ENCODE measurements at regions not wholly inside any gene's neighbourhood (a gene's known extent, or its start where the extent isn't known, plus 50 kb on each side); places are given as distances from the start of the nearest gene placed in this dataset.

DNA sequence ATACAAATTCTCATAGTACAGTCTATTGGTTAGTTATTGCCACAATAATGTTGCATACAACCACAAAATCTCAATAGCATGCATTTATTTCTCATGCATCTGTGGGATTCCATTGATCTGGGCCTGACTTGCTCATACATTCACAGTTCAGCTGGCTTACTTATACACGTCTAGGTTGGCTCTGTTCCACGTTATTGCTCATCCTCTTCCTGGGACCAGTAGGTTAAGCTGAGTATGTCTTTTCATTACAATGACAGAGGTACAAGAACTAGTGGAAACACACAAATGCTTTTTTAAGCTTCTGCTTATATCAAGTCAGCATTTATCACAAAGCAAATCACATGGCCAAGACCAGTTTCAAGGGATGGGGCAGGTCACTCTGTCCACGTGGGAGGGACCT is 485.3 kb upstream of the BTBD3 start:
- DNase-seq (ENCODE audit: low spot score) = no peak
- TF ChIP-seq, protein P1, sequence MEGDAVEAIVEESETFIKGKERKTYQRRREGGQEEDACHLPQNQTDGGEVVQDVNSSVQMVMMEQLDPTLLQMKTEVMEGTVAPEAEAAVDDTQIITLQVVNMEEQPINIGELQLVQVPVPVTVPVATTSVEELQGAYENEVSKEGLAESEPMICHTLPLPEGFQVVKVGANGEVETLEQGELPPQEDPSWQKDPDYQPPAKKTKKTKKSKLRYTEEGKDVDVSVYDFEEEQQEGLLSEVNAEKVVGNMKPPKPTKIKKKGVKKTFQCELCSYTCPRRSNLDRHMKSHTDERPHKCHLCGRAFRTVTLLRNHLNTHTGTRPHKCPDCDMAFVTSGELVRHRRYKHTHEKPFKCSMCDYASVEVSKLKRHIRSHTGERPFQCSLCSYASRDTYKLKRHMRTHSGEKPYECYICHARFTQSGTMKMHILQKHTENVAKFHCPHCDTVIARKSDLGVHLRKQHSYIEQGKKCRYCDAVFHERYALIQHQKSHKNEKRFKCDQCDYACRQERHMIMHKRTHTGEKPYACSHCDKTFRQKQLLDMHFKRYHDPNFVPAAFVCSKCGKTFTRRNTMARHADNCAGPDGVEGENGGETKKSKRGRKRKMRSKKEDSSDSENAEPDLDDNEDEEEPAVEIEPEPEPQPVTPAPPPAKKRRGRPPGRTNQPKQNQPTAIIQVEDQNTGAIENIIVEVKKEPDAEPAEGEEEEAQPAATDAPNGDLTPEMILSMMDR (IDR thresholded peaks at IDR 0.05; ENCODE audit: borderline replicate concordance, control extremely low read depth, extremely low read depth, insufficient read depth, missing control alignments) = no peak
- in situ Hi-C loops (cut with MboI; ENCODE audit: low sequenced_read_pairs, unreplicated experiment) = no loop called here

DNA sequence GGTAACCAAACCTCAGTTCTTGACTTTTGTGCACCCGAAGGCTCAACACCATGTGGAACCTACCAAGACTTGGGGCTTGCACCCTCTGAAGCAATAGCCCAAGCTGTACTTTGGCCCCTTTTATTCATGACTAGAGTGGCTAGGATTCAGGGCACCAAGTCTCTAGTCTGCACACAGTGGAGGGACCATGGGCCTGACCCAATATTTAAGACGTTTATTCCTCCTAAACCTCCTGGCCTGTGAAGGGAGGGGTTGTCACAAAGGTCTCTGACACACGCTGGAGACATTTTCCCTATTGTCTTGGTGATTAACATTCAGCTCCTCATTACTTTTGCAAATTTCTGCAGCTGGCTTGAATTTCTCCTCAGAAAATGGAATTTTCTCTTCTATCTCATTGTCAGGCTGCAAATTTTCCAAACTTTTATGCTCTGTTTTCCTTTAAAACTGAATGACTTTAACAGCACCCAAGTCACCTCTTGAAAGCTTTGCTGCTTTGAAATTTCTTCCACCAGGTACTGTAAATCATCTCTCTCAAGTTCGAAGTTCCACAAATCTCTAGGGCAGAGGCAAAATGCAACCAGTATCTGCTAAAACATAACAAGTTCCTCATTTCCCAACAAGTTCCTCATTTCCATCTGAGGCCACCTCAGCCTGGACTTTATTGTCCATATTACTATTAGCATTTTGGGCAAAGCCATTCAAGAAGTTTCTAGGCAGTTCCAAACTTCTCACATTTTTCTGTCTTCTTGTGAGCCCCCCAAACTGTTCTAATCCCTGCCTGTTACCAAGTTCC is 481.4 kb upstream of the BTBD3 start:
- DNase-seq (ENCODE audit: low spot score) = no peak
- in situ Hi-C loops (cut with MboI; ENCODE audit: low sequenced_read_pairs, unreplicated experiment) = no loop called here
- TF ChIP-seq, protein P1 (IDR thresholded peaks at IDR 0.05; ENCODE audit: borderline replicate concordance, control extremely low read depth, extremely low read depth, insufficient read depth, missing control alignments) = no peak

DNA sequence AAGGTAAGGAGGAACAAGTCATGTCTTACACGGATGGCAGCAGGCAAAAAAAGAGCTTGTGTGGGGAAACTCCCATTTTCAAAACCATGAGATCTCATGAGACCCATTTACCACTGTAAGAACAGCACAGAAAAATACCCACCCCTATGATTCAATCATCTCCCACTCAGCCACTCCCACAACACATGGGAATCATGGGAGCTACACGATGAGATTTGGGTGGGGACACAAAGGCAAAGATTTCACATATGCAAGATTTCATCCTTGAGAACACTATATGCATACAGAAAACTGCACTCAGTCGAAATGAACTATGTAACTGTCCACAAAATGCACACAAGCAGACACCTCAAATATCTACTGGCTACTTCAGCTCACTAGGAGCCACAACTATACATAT is 480.6 kb upstream of the BTBD3 start:
- no peak for DNase-seq (ENCODE audit: low spot score)
- TF ChIP-seq, protein P1 (IDR thresholded peaks at IDR 0.05; ENCODE audit: borderline replicate concordance, control extremely low read depth, extremely low read depth, insufficient read depth, missing control alignments) = no peak
- in situ Hi-C loops (cut with MboI; ENCODE audit: low sequenced_read_pairs, unreplicated experiment) = no loop called here

DNA sequence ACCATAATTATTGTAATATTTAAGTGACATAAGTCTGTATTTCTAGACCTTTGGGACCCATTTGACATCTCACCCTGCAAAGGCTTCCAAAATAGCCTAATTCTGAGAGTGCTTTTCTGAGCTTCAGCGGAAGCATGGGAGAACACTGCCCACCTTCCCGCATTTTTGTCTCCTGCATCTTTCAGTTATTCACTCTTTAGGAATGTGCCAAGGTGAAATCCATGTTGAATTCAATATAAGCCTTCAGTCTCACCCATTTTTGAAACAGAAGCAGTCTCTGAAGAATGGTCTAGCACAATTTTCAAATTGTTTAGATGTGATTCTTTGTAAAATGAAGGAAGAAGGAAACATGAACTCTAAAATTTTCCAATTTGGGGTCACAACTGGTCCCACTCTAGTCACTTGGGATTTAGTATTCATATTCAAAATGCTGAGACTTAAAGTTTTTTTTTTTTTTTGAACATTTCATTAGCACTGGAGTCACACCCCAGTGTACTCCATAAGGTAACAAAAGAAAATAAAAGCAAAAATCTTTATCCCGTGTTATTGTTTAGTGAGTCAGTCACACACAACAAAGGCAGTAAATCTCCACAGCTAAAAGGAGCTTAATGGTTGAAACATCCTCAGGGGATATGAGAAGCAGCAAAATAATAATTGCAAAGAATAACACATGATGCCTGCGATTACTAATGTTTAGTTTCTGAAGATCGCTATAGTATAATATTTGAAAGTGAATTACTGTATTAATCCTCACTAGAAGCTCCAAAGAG is 479.9 kb upstream of the BTBD3 start:
- in situ Hi-C loops (cut with MboI; ENCODE audit: low sequenced_read_pairs, unreplicated experiment) = no loop called here
- DNase-seq (ENCODE audit: low spot score) = no peak
- TF ChIP-seq, protein P1 (IDR thresholded peaks at IDR 0.05; ENCODE audit: borderline replicate concordance, control extremely low read depth, extremely low read depth, insufficient read depth, missing control alignments) = no peak

DNA sequence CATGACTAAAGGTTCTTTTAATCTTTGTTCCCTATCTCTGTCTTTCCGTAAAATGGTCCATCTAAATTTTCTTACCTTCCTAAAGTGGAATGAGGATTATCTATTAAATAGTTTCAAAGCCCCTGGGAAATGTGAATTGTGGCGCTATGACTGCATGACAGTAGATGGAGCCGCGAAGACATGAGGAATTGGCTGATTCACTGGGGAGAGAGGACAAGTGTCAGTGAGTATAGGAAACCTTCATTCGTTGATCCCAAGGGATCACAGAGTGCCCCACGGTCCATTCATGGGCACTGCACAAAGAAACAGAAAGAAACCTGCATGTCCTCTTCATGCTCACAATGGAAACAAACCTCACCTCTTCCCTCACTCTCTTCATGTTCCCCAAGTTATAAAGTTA is 479.3 kb upstream of the BTBD3 start:
- TF ChIP-seq, protein P1 (IDR thresholded peaks at IDR 0.05; ENCODE audit: borderline replicate concordance, control extremely low read depth, extremely low read depth, insufficient read depth, missing control alignments) = no peak
- no peak for DNase-seq (ENCODE audit: low spot score)
- in situ Hi-C loops (cut with MboI; ENCODE audit: low sequenced_read_pairs, unreplicated experiment) = no loop called here

DNA sequence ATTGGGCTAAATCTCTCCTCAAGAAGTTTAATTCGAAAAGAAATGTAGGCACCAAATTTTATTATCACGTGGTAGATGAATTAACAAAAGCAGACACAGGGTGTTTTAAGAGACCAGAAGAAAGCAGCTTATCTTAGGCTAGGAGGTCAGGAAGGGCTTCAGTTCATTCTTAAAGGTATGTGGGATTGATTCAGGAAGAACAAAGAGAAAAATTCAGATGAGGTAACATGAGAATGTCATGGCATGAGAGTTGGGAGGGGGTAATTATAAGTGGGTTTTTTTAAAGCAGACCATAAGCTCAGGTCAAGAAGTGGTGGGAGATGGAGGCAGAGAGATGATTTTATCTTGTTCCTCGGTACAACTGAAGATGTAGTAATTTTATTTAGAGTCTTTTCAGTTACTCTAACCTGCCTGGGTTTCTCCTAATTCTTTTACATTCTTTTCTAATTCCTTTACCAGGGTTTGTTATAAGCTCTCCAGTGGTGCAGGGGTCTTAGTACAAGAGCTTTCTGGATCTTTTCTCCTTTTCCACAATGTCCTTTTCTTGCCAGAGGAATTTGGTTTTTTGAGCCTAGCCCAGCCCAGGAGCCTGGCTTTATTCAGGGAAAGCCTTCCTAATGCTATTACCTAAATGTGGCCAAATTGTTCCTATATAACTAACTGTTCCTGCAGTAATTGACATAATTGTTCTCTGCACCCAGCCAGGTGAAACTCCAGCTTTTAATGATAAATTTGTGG is 474.1 kb upstream of the BTBD3 start:
- TF ChIP-seq, protein P1 (IDR thresholded peaks at IDR 0.05; ENCODE audit: borderline replicate concordance, control extremely low read depth, extremely low read depth, insufficient read depth, missing control alignments) = no peak
- in situ Hi-C loops (cut with MboI; ENCODE audit: low sequenced_read_pairs, unreplicated experiment) = no loop called here
- DNase-seq (ENCODE audit: low spot score) = no peak

Data from GM13976 (cell line).